SK-N-SH treated with all-trans-retinoic acid at 6 μM for 48 hours (cell line): ENCODE measurements at regions not wholly inside any gene's neighbourhood (a gene's known extent, or its start where the extent isn't known, plus 50 kb on each side); places are given as distances from the start of the nearest gene placed in this dataset.

ENCODE experiments used
- ATAC-seq: fragments of 200-7000 bp; cut with Tn5 transposase; 3 replicates; pipeline ENCODE4 v1.9.1; 2020; ENCODE audit warnings: mild to moderate bottlenecking, moderate library complexity
- ARNTL ChIP-seq: fragments of 450-650 bp; formaldehyde crosslinking; IDR thresholded peaks from 2 replicates; pipeline ENCODE4 v1.5.0; 2020; ENCODE audit warnings: low read depth, mild to moderate bottlenecking, moderate library complexity, borderline replicate concordance
- CSDC2 ChIP-seq: fragments of 250-450 bp; sonication (Bioruptor Pico); IDR thresholded peaks from 2 replicates; pipeline ENCODE4 v1.5.0; 2020; ENCODE audit warnings: mild to moderate bottlenecking, moderate library complexity
- ESRRG ChIP-seq: fragments of 250-450 bp; sonication (Bioruptor Pico); IDR thresholded peaks from 2 replicates; pipeline ENCODE4 v1.6.1; 2021; ENCODE audit warnings: mild to moderate bottlenecking
- GLIS3 ChIP-seq: fragments of 250-450 bp; sonication (Bioruptor Pico); IDR thresholded peaks from 2 replicates; pipeline ENCODE4 v1.5.0; 2020; ENCODE audit warnings: mild to moderate bottlenecking, moderate library complexity
- ISL1 ChIP-seq: fragments of 250-450 bp; sonication (Bioruptor Pico); IDR thresholded peaks from 2 replicates; pipeline ENCODE4 v2.1.2; 2022; ENCODE audit warnings: mild to moderate bottlenecking, moderate library complexity
- OSR1 ChIP-seq: fragments of 250-450 bp; sonication (Bioruptor Pico); IDR thresholded peaks from 2 replicates; pipeline ENCODE4 v1.8.0; 2022; ENCODE audit warnings: moderate library complexity, mild to moderate bottlenecking, inconsistent platforms
- PPARA ChIP-seq: fragments of 250-450 bp; sonication (Bioruptor Pico); IDR thresholded peaks from 2 replicates; pipeline ENCODE4 v1.5.0; 2020; ENCODE audit warnings: mild to moderate bottlenecking, borderline replicate concordance
- RARB ChIP-seq: fragments of 250-450 bp; sonication (Bioruptor Pico); IDR thresholded peaks from 2 replicates; pipeline ENCODE4 v1.8.0; 2021; ENCODE audit warnings: mild to moderate bottlenecking, moderate library complexity
- SNAI2 ChIP-seq: fragments of 250-450 bp; sonication (Bioruptor Pico); IDR thresholded peaks from 2 replicates; pipeline ENCODE4 v1.5.0; 2020; ENCODE audit warnings: mild to moderate bottlenecking, moderate library complexity
- TCF4 ChIP-seq: fragments of 250-450 bp; sonication (Bioruptor Pico); IDR thresholded peaks from 2 replicates; pipeline ENCODE4 v1.8.0; 2021; ENCODE audit warnings: mild to moderate bottlenecking, moderate library complexity, borderline replicate concordance
- TOX ChIP-seq: fragments of 250-450 bp; sonication (Bioruptor Pico); IDR thresholded peaks from 2 replicates; pipeline ENCODE4 v1.8.0; 2021; ENCODE audit warnings: mild to moderate bottlenecking, moderate library complexity, borderline replicate concordance
- ZC3H10 ChIP-seq: fragments of 250-450 bp; sonication (Bioruptor Pico); IDR thresholded peaks from 2 replicates; pipeline ENCODE4 v1.5.1; 2021; ENCODE audit warnings: mild to moderate bottlenecking, moderate library complexity
- ZFP3 ChIP-seq: fragments of 250-450 bp; sonication (Bioruptor Pico); IDR thresholded peaks from 2 replicates; pipeline ENCODE4 v1.5.0; 2020; ENCODE audit warnings: mild to moderate bottlenecking, moderate library complexity
- ZFP30 ChIP-seq: fragments of 450-650 bp; formaldehyde crosslinking; IDR thresholded peaks from 2 replicates; pipeline ENCODE4 v1.5.0; 2022; ENCODE audit warnings: mild to moderate bottlenecking, moderate library complexity
- ZNF565 ChIP-seq: fragments of 450-650 bp; formaldehyde crosslinking; conservative IDR thresholded peaks from 2 replicates; pipeline ENCODE4 v1.5.0; 2020; ENCODE audit warnings: low read depth, mild to moderate bottlenecking, moderate library complexity
- ZNF70 ChIP-seq: fragments of 450-650 bp; formaldehyde crosslinking; IDR thresholded peaks from 2 replicates; pipeline ENCODE4 v1.5.0; 2020; ENCODE audit warnings: mild to moderate bottlenecking, moderate library complexity
- ZNF8 ChIP-seq: fragments of 450-650 bp; formaldehyde crosslinking; IDR thresholded peaks from 2 replicates; pipeline ENCODE4 v1.5.0; 2020; ENCODE audit warnings: mild to moderate bottlenecking, moderate library complexity
- TF ChIP-seq, protein P1 (sequence below): fragments of 250-450 bp; sonication (Bioruptor Pico); IDR thresholded peaks from 2 replicates; pipeline ENCODE4 v1.8.0; 2021; ENCODE audit warnings: low read depth, mild to moderate bottlenecking, moderate library complexity, borderline replicate concordance
- TF ChIP-seq, protein P2 (sequence below): fragments of 250-450 bp; sonication (Bioruptor Pico); IDR thresholded peaks from 2 replicates; pipeline ENCODE4 v1.8.0; 2020; ENCODE audit warnings: mild to moderate bottlenecking, moderate library complexity, borderline replicate concordance
- TF ChIP-seq, protein P3 (sequence below): fragments of 250-450 bp; sonication (Bioruptor Pico); IDR thresholded peaks from 2 replicates; pipeline ENCODE4 v1.5.1; 2021; ENCODE audit warnings: mild to moderate bottlenecking, moderate library complexity
- TF ChIP-seq, protein P4 (sequence below): fragments of 250-450 bp; sonication (Bioruptor Pico); IDR thresholded peaks from 2 replicates; pipeline ENCODE4 v1.5.0; 2020; ENCODE audit warnings: mild to moderate bottlenecking, moderate library complexity

DNA sequence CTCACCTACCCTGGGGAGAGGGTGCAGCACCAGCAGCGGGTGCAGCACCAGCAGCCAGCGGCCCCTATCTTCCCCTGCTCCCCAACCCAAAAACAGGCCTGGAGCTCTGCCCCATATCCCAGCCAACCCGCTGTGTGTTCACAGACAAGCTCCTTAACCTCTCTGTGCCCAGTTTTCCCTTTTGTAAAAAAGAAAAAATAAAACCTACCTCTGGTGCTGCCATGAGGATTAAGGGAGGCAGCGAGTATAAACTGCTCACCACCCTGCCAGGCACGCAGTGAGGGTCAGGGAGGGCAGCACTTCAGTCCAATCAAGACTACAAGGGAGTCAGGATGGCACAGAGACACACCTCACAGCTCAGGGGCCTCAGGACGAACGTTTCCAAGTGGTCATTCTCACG, 163.3 kb downstream of the NUP210 start (continued):
- TF ChIP-seq, protein P1, sequence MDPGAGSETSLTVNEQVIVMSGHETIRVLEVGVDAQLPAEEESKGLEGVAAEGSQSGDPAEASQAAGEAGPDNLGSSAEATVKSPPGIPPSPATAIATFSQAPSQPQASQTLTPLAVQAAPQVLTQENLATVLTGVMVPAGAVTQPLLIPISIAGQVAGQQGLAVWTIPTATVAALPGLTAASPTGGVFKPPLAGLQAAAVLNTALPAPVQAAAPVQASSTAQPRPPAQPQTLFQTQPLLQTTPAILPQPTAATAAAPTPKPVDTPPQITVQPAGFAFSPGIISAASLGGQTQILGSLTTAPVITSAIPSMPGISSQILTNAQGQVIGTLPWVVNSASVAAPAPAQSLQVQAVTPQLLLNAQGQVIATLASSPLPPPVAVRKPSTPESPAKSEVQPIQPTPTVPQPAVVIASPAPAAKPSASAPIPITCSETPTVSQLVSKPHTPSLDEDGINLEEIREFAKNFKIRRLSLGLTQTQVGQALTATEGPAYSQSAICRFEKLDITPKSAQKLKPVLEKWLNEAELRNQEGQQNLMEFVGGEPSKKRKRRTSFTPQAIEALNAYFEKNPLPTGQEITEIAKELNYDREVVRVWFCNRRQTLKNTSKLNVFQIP (CRISPR knock-in tag): no peak
- TF ChIP-seq ISL1 (CRISPR knock-in tag) (no peak), ESRRG (no peak), TOX (CRISPR knock-in tag) (no peak), ZFP30 (CRISPR knock-in tag) (no peak), ZFP3 (CRISPR knock-in tag) (no peak), ZNF565 (no peak)

DNA sequence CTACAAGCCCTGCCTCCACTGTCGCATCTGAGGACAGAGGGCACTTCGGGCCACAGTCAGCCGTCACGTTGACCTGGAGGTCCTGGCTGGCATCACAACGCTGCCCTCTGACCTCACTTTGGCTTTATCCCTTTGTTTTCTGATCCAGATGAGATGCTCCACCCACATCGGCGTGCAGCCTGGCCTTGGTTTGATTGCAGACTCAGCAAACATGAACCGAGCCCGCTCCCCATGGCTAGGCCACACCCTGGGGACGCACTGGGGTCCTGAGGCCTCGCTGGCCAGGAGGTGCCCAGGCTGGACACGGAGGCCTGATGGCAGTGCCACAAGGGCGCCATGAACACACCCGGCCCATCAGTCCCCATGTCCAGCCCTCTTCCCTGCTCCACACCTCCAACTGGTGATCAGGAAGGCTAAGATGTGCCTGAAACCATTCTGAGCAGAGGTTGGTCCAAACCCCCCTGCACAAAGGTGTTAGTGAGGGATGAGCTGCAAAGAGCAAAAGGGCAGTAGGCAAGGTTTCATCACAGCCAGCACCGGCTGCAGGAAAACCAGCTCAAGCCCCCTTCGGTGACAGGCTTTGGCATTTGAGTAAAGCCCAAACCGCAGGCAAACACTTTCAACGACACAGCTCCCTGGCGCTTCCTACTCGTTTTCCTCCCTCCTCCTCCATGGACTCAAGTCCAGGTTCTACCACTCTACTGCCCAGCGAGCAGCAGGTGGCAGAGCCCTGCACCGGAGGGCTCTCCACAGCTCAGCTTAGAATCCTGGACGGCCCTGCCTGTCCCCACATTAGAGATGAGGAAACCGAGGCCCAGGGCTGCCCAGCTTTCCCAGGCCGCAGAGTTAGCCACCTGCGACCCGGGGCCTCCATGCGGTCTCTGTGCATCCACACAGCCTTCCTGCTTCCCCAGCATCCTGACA, 165.8 kb downstream of the NUP210 start:
- ATAC-seq: no peak
- TF ChIP-seq ZFP30 (CRISPR knock-in tag) (no peak), PPARA (CRISPR knock-in tag) (no peak), ARNTL (CRISPR knock-in tag) (no peak), RARB (CRISPR knock-in tag) (no peak)
- TF ChIP-seq, protein P1 (CRISPR knock-in tag): no peak

DNA sequence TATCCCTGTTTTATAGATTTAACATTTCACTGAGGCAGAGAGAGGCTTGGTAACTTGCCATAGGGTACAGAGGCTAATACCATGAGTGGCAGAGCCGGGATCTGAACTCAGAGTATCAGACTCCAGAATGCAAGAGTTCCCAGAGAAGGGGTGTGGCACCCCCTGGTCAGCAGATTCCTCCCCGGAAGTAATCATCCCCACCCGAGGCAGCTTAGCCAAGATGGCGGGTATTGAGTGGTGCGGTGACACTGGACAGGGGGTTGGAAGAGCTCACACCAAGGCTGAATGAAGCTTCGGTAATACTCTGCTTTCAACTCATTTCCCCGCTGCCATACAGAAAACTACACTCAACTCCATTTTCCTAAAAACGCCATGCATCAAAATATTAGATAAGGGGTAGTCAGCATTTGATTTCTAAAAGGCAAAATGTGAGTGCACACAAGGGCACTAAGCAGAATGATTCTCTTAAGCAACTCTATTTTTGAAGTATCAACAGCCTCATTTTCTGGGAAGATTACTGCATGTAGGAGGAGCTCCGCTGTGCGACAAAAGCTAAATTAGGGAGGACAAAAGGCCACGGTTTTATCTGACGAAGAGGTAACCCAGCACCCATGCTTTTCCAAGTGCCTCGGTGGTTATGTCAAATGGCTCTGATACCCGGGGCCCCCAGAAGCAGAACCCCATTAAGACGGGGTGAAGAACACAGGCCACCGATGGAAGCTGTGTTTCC, 166.7 kb downstream of the NUP210 start:
- no peak for ATAC-seq
- TF ChIP-seq ZFP3 (CRISPR knock-in tag): no peak
- TF ChIP-seq ZNF70 (CRISPR knock-in tag): no peak
- TF ChIP-seq GLIS3: no peak
- no peak for TF ChIP-seq PPARA (CRISPR knock-in tag)
- no peak for TF ChIP-seq TOX (CRISPR knock-in tag)
- no peak for TF ChIP-seq SNAI2 (CRISPR knock-in tag)
- TF ChIP-seq ZNF8: no peak
- TF ChIP-seq ZFP30 (CRISPR knock-in tag): no peak
- TF ChIP-seq, protein P2, sequence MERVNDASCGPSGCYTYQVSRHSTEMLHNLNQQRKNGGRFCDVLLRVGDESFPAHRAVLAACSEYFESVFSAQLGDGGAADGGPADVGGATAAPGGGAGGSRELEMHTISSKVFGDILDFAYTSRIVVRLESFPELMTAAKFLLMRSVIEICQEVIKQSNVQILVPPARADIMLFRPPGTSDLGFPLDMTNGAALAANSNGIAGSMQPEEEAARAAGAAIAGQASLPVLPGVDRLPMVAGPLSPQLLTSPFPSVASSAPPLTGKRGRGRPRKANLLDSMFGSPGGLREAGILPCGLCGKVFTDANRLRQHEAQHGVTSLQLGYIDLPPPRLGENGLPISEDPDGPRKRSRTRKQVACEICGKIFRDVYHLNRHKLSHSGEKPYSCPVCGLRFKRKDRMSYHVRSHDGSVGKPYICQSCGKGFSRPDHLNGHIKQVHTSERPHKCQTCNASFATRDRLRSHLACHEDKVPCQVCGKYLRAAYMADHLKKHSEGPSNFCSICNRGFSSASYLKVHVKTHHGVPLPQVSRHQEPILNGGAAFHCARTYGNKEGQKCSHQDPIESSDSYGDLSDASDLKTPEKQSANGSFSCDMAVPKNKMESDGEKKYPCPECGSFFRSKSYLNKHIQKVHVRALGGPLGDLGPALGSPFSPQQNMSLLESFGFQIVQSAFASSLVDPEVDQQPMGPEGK (CRISPR knock-in tag): no peak
- TF ChIP-seq TCF4: no peak
- no peak for TF ChIP-seq ESRRG
- no peak for TF ChIP-seq ZC3H10 (CRISPR knock-in tag)
- no peak for TF ChIP-seq CSDC2 (CRISPR knock-in tag)
- no peak for TF ChIP-seq RARB (CRISPR knock-in tag)
- TF ChIP-seq, protein P3, sequence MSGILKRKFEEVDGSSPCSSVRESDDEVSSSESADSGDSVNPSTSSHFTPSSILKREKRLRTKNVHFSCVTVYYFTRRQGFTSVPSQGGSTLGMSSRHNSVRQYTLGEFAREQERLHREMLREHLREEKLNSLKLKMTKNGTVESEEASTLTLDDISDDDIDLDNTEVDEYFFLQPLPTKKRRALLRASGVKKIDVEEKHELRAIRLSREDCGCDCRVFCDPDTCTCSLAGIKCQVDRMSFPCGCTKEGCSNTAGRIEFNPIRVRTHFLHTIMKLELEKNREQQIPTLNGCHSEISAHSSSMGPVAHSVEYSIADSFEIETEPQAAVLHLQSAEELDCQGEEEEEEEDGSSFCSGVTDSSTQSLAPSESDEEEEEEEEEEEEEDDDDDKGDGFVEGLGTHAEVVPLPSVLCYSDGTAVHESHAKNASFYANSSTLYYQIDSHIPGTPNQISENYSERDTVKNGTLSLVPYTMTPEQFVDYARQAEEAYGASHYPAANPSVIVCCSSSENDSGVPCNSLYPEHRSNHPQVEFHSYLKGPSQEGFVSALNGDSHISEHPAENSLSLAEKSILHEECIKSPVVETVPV: no peak
- no peak for TF ChIP-seq OSR1
- TF ChIP-seq, protein P4, sequence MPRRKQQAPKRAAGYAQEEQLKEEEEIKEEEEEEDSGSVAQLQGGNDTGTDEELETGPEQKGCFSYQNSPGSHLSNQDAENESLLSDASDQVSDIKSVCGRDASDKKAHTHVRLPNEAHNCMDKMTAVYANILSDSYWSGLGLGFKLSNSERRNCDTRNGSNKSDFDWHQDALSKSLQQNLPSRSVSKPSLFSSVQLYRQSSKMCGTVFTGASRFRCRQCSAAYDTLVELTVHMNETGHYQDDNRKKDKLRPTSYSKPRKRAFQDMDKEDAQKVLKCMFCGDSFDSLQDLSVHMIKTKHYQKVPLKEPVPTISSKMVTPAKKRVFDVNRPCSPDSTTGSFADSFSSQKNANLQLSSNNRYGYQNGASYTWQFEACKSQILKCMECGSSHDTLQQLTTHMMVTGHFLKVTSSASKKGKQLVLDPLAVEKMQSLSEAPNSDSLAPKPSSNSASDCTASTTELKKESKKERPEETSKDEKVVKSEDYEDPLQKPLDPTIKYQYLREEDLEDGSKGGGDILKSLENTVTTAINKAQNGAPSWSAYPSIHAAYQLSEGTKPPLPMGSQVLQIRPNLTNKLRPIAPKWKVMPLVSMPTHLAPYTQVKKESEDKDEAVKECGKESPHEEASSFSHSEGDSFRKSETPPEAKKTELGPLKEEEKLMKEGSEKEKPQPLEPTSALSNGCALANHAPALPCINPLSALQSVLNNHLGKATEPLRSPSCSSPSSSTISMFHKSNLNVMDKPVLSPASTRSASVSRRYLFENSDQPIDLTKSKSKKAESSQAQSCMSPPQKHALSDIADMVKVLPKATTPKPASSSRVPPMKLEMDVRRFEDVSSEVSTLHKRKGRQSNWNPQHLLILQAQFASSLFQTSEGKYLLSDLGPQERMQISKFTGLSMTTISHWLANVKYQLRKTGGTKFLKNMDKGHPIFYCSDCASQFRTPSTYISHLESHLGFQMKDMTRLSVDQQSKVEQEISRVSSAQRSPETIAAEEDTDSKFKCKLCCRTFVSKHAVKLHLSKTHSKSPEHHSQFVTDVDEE (CRISPR knock-in tag): no peak
